OCI-LY7 (cell line): ENCODE measurements at regions not wholly inside any gene's neighbourhood (a gene's known extent, or its start where the extent isn't known, plus 50 kb on each side); places are given as distances from the start of the nearest gene placed in this dataset.

Experiments used
- CTCF ChIP-seq: fragments of 200-600 bp; sonication (generic); conservative IDR thresholded peaks from 2 replicates; pipeline ENCODE4 v1.5.1; 2014; ENCODE audit warnings: mild to moderate bottlenecking, antibody characterized with exemption, low read length, moderate library complexity, mixed read lengths
- EZH2phosphoT487 ChIP-seq: fragments of 200-600 bp; sonication (generic); IDR thresholded peaks from 2 replicates; pipeline ENCODE4 v1.6.1; 2018; ENCODE audit warnings: low read depth, borderline replicate concordance, mild to moderate bottlenecking, mixed run types, antibody characterized with exemption, low read length, moderate library complexity, mixed read lengths

GRCh38 chr14:106803379-106803778 is 1277.0 kb downstream of the TMEM121 start:
- TF ChIP-seq CTCF (no peak), EZH2phosphoT487 (no peak)
